ENCODE measurements at regions not wholly inside any gene's neighbourhood (a gene's known extent, or its start where the extent isn't known, plus 50 kb on each side); places are given as distances from the start of the nearest gene placed in this dataset.

- Histone ChIP-seq H3K27ac (no peak overlapping the region), H3K9me3 (no peaks in the 10 kb centered on the region), H3K27me3 (no peaks in the 10 kb centered on the region), H3K36me3 (no peaks in the 10 kb centered on the region), H3K4me3 (no peak overlapping the region), H3K4me1 (no peaks in the 10 kb centered on the region)
- ATAC-seq (no peak), DNase-seq (no peak)
- no peak for TF ChIP-seq CTCF (IDR thresholded peaks at IDR 0.05)
- intact Hi-C loops (cut with DNase I), result no loop called here
Measured at GRCh38 chr2:125698280-125698679, 957.7 kb upstream of the GYPC start.

GRCh38 chr2:125701070-125701469, 954.9 kb upstream of the GYPC start:
- Histone ChIP-seq H3K27ac (no peak overlapping the region), H3K9me3 (no peaks in the 10 kb centered on the region), H3K27me3 (no peaks in the 10 kb centered on the region), H3K4me3 (no peak overlapping the region), H3K36me3 (no peaks in the 10 kb centered on the region), H3K4me1 (no peaks in the 10 kb centered on the region)
- ATAC-seq, result no peak
- intact Hi-C loops (cut with DNase I), result no loop called here
- TF ChIP-seq CTCF (IDR thresholded peaks at IDR 0.05), result no peak
- DNase-seq, result no peak

GRCh38 chr2:125707611-125708010, 948.3 kb upstream of the GYPC start:
- Histone ChIP-seq H3K27ac (no peak overlapping the region), H3K36me3 (no peaks in the 10 kb centered on the region), H3K9me3 (no peaks in the 10 kb centered on the region), H3K27me3 (no peaks in the 10 kb centered on the region), H3K4me1 (no peaks in the 10 kb centered on the region), H3K4me3 (no peak overlapping the region)
- no peak for TF ChIP-seq CTCF (IDR thresholded peaks at IDR 0.05)
- no peak for ATAC-seq
- intact Hi-C loops (cut with DNase I), result no loop called here
- no peak for DNase-seq

GRCh38 chr2:125710561-125710960, 945.4 kb upstream of the GYPC start:
- Histone ChIP-seq H3K9me3 (no peaks in the 10 kb centered on the region), H3K4me3 (no peak overlapping the region), H3K36me3 (no peaks in the 10 kb centered on the region), H3K4me1 (no peaks in the 10 kb centered on the region), H3K27ac (no peak overlapping the region), H3K27me3 (no peaks in the 10 kb centered on the region)
- no peak for ATAC-seq
- TF ChIP-seq CTCF (IDR thresholded peaks at IDR 0.05), result no peak
- no peak for DNase-seq
- intact Hi-C loops (cut with DNase I), result no loop called here

- Histone ChIP-seq H3K4me1 (no peaks in the 10 kb centered on the region), H3K9me3 (no peaks in the 10 kb centered on the region), H3K27me3 (no peaks in the 10 kb centered on the region), H3K27ac (no peak overlapping the region), H3K4me3 (no peak overlapping the region), H3K36me3 (no peaks in the 10 kb centered on the region)
- no peak for TF ChIP-seq CTCF (IDR thresholded peaks at IDR 0.05)
- intact Hi-C loops (cut with DNase I), result no loop called here
- no peak for ATAC-seq
- DNase-seq, result no peak
Measured at GRCh38 chr2:125711075-125711474, 944.9 kb upstream of the GYPC start.

- ATAC-seq (no peak), DNase-seq (no peak)
- no peak for TF ChIP-seq CTCF (IDR thresholded peaks at IDR 0.05)
- no peaks in the 10 kb centered on the region for H3K36me3 ChIP-seq
- H3K27me3 ChIP-seq, result no peaks in the 10 kb centered on the region
- H3K27ac ChIP-seq, result no peak overlapping the region
- no peaks in the 10 kb centered on the region for H3K4me1 ChIP-seq
- intact Hi-C loops (cut with DNase I), result no loop called here
- H3K4me3 ChIP-seq, result no peak overlapping the region
- H3K9me3 ChIP-seq, result no peaks in the 10 kb centered on the region
Measured at GRCh38 chr2:125713533-125713932, 942.4 kb upstream of the GYPC start.

Measured in upper lobe of right lung (tissue), 1 donor.